ENCODE measurements at regions not wholly inside any gene's neighbourhood (a gene's known extent, or its start where the extent isn't known, plus 50 kb on each side); places are given as distances from the start of the nearest gene placed in this dataset.

- Histone ChIP-seq H3F3A (ENCODE audit: insufficient read depth, low read length) (no peaks in the 10 kb centered on the region), H3K79me2 (ENCODE audit: insufficient read depth, low read length) (no peaks in the 10 kb centered on the region), H3K36me3 (ENCODE audit: insufficient read depth, low read length) (no peaks in the 10 kb centered on the region), H3K9ac (ENCODE audit: low read length) (no peak overlapping the region), H3K9me3 (ENCODE audit: low read length) (no peaks in the 10 kb centered on the region), H3K9me2 (ENCODE audit: low read depth, low read length) (no peaks in the 10 kb centered on the region), H3K27ac (ENCODE audit: low read depth, low read length, poor library complexity, severe bottlenecking) (no peak overlapping the region), H3K4me2 (ENCODE audit: low read length) (no peak overlapping the region), H3K4me1 (ENCODE audit: insufficient read depth, low read length, severe bottlenecking) (peaks cover 10% of the 10 kb centered on the region), H3K27me3 (ENCODE audit: insufficient read depth, low read length) (no peaks in the 10 kb centered on the region), H2AFZ (ENCODE audit: low read length) (no peak overlapping the region), H4K20me1 (ENCODE audit: insufficient read depth, low read length) (no peaks in the 10 kb centered on the region), H3K4me3 (ENCODE audit: low read depth, low read length, poor library complexity, severe bottlenecking) (no peak overlapping the region)
- TF ChIP-seq EZH2 (IDR thresholded peaks at IDR 0.05; ENCODE audit: borderline replicate concordance, low read length) (no peak), CTCF (IDR thresholded peaks at IDR 0.05; ENCODE audit: low read length) (no peak)
Observed at GRCh38 chr6:113653275-113653674, 203.9 kb upstream of the MARCKS start.

GRCh38 chr6:113654396-113654795 is 202.7 kb upstream of the MARCKS start:
- Histone ChIP-seq H3K36me3 (ENCODE audit: insufficient read depth, low read length) (no peaks in the 10 kb centered on the region), H4K20me1 (ENCODE audit: insufficient read depth, low read length) (no peaks in the 10 kb centered on the region), H3K9ac (ENCODE audit: low read length) (no peak overlapping the region), H3K4me3 (ENCODE audit: low read depth, low read length, poor library complexity, severe bottlenecking) (no peak overlapping the region), H3K27ac (ENCODE audit: low read depth, low read length, poor library complexity, severe bottlenecking) (no peak overlapping the region), H3K9me3 (ENCODE audit: low read length) (no peaks in the 10 kb centered on the region), H2AFZ (ENCODE audit: low read length) (no peak overlapping the region), H3F3A (ENCODE audit: insufficient read depth, low read length) (no peaks in the 10 kb centered on the region), H3K27me3 (ENCODE audit: insufficient read depth, low read length) (no peaks in the 10 kb centered on the region), H3K4me2 (ENCODE audit: low read length) (no peak overlapping the region), H3K79me2 (ENCODE audit: insufficient read depth, low read length) (no peaks in the 10 kb centered on the region), H3K9me2 (ENCODE audit: low read depth, low read length) (no peaks in the 10 kb centered on the region), H3K4me1 (ENCODE audit: insufficient read depth, low read length, severe bottlenecking) (peaks cover 7% of the 10 kb centered on the region)
- TF ChIP-seq EZH2 (IDR thresholded peaks at IDR 0.05; ENCODE audit: borderline replicate concordance, low read length) (no peak), CTCF (IDR thresholded peaks at IDR 0.05; ENCODE audit: low read length) (no peak)

GRCh38 chr6:113655761-113656160 is 201.4 kb upstream of the MARCKS start:
- no peaks in the 10 kb centered on the region for H3K9me3 ChIP-seq (ENCODE audit: low read length)
- H3F3A ChIP-seq (ENCODE audit: insufficient read depth, low read length) = no peaks in the 10 kb centered on the region
- no peak overlapping the region for H3K9ac ChIP-seq (ENCODE audit: low read length)
- no peaks in the 10 kb centered on the region for H3K36me3 ChIP-seq (ENCODE audit: insufficient read depth, low read length)
- H2AFZ ChIP-seq (ENCODE audit: low read length) = no peak overlapping the region
- H3K27me3 ChIP-seq (ENCODE audit: insufficient read depth, low read length) = no peaks in the 10 kb centered on the region
- TF ChIP-seq EZH2 (IDR thresholded peaks at IDR 0.05; ENCODE audit: borderline replicate concordance, low read length) (no peak), CTCF (IDR thresholded peaks at IDR 0.05; ENCODE audit: low read length) (no peak)
- H3K4me3 ChIP-seq (ENCODE audit: low read depth, low read length, poor library complexity, severe bottlenecking) = no peak overlapping the region
- H3K79me2 ChIP-seq (ENCODE audit: insufficient read depth, low read length) = no peaks in the 10 kb centered on the region
- no peaks in the 10 kb centered on the region for H3K4me1 ChIP-seq (ENCODE audit: insufficient read depth, low read length, severe bottlenecking)
- no peaks in the 10 kb centered on the region for H3K9me2 ChIP-seq (ENCODE audit: low read depth, low read length)
- H4K20me1 ChIP-seq (ENCODE audit: insufficient read depth, low read length) = no peaks in the 10 kb centered on the region
- H3K4me2 ChIP-seq (ENCODE audit: low read length) = no peak overlapping the region
- no peak overlapping the region for H3K27ac ChIP-seq (ENCODE audit: low read depth, low read length, poor library complexity, severe bottlenecking)
